Testis (tissue), 2 donors: ENCODE measurements at regions not wholly inside any gene's neighbourhood (a gene's known extent, or its start where the extent isn't known, plus 50 kb on each side); places are given as distances from the start of the nearest gene placed in this dataset.

Experiments
- DNase-seq: peaks from one replicate; pipeline ENCODE4 v3.0.0-alpha.2; 2019
- H3K27ac ChIP-seq, 2 donors: fragments of 200-600 bp; sonication (generic); one replicate each; pipeline ENCODE4 v1.5.1; 2019
- H3K27me3 ChIP-seq: fragments of 200-600 bp; sonication (generic); one replicate; pipeline ENCODE4 v1.5.1; 2019
- H3K36me3 ChIP-seq: fragments of 200-600 bp; sonication (generic); one replicate; pipeline ENCODE4 v1.5.1; 2017; ENCODE audit warnings: low read depth; ENCODE audit errors: missing control alignments
- H3K4me1 ChIP-seq: fragments of 200-600 bp; sonication (generic); one replicate; pipeline ENCODE4 v1.5.1; 2019
- H3K4me3 ChIP-seq, 2 donors: fragments of 200-600 bp; sonication (generic); one replicate each; pipeline ENCODE4 v1.5.1; 2017 to 2019
- H3K9me3 ChIP-seq: fragments of 200-600 bp; sonication (generic); one replicate; pipeline ENCODE4 v1.5.1; 2017
- POLR2A ChIP-seq: fragments of 450-650 bp; IDR thresholded peaks from one replicate; pipeline ENCODE4 v1.6.1; 2017; ENCODE audit warnings: antibody characterized with exemption, mild to moderate bottlenecking, moderate library complexity
- WGBS, 2 donors: methylation state at CpG; one replicate each; pipeline ENCODE4 v1.1.5; 2018; 5-methylcytosine and 5-hydroxymethylcytosine counted together
- intact Hi-C: fragments of 100-400 bp; cut with DNase I; formaldehyde crosslinking; loops from one replicate; pipeline ENCODE4 v1.15.1; 2023; ENCODE audit warnings: low total_unique reads
- TF ChIP-seq, protein P1 (sequence below), 3 experiments: fragments of 450-650 bp in 2 of 3; fragments of 200-600 bp in 1 of 3; sonication (generic) in 1 of 3; IDR thresholded peaks; one replicate each; pipeline ENCODE4 v1.5.1; 2016 to 2019; ENCODE audit warnings: antibody characterized with exemption in 3 of 3, mild to moderate bottlenecking in 2 of 3, moderate library complexity in 1 of 3

GRCh38 chr6:11364971-11365397 lies 132.5 kb upstream of the NEDD9 start:
- no peak for DNase-seq
- Histone ChIP-seq H3K4me1 (peaks cover 37% of the 10 kb centered on the region), H3K27me3 (no peaks in the 10 kb centered on the region), H3K9me3 (no peaks in the 10 kb centered on the region), H3K27ac (peak overlapping the region; percentile 74 to 93), H3K4me3 (no peak overlapping the region), H3K36me3 (no peaks in the 10 kb centered on the region)
- WGBS, 2 donors, result 38 to 52% methylated on average over 5 of the region's 5 CpGs
- no peak for TF ChIP-seq POLR2A
- TF ChIP-seq, protein P1, sequence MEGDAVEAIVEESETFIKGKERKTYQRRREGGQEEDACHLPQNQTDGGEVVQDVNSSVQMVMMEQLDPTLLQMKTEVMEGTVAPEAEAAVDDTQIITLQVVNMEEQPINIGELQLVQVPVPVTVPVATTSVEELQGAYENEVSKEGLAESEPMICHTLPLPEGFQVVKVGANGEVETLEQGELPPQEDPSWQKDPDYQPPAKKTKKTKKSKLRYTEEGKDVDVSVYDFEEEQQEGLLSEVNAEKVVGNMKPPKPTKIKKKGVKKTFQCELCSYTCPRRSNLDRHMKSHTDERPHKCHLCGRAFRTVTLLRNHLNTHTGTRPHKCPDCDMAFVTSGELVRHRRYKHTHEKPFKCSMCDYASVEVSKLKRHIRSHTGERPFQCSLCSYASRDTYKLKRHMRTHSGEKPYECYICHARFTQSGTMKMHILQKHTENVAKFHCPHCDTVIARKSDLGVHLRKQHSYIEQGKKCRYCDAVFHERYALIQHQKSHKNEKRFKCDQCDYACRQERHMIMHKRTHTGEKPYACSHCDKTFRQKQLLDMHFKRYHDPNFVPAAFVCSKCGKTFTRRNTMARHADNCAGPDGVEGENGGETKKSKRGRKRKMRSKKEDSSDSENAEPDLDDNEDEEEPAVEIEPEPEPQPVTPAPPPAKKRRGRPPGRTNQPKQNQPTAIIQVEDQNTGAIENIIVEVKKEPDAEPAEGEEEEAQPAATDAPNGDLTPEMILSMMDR (IDR thresholded peaks at IDR 0.05), result no peak
- intact Hi-C loops, result no loop called here

GRCh38 chr6:11363881-11364576 lies 131.6 kb upstream of the NEDD9 start:
- H3K36me3 ChIP-seq, result no peaks in the 10 kb centered on the region
- peak overlapping the region; percentile 74 to 93 for H3K27ac ChIP-seq
- intact Hi-C loops, result no loop called here
- TF ChIP-seq POLR2A, result no peak
- TF ChIP-seq, protein P1 (IDR thresholded peaks at IDR 0.05), result no peak
- DNase-seq, result no peak
- no peaks in the 10 kb centered on the region for H3K9me3 ChIP-seq
- peaks cover 32% of the 10 kb centered on the region for H3K4me1 ChIP-seq
- WGBS, 2 donors, result 65 to 73% methylated on average over 2 of the region's 2 CpGs
- no peak overlapping the region for H3K4me3 ChIP-seq
- H3K27me3 ChIP-seq, result no peaks in the 10 kb centered on the region

GRCh38 chr6:11362564-11362963 lies 130.1 kb upstream of the NEDD9 start:
- intact Hi-C loops, result no loop called here
- H3K4me1 ChIP-seq, result peaks cover 30% of the 10 kb centered on the region
- no peaks in the 10 kb centered on the region for H3K27me3 ChIP-seq
- no peaks in the 10 kb centered on the region for H3K36me3 ChIP-seq
- no peak for DNase-seq
- no peaks in the 10 kb centered on the region for H3K9me3 ChIP-seq
- H3K27ac ChIP-seq, result peak overlapping the region in 1 of 2 donors; percentile 19
- WGBS, 2 donors, result 73 to 89% methylated on average over 1 of the region's 1 CpG
- TF ChIP-seq POLR2A, result no peak
- TF ChIP-seq, protein P1 (IDR thresholded peaks at IDR 0.05), result no peak
- H3K4me3 ChIP-seq, result no peak overlapping the region

- intact Hi-C loops, result no loop called here
- Histone ChIP-seq H3K27me3 (no peaks in the 10 kb centered on the region), H3K36me3 (no peaks in the 10 kb centered on the region), H3K27ac (peak overlapping the region; percentile 10 to 62), H3K4me3 (no peak overlapping the region), H3K4me1 (peaks cover 16% of the 10 kb centered on the region), H3K9me3 (no peaks in the 10 kb centered on the region)
- TF ChIP-seq, protein P1 (IDR thresholded peaks at IDR 0.05), result no peak
- TF ChIP-seq POLR2A, result no peak
- whole genome bisulfite sequencing, 2 donors, result 72 to 75% methylated on average over 4 of the region's 4 CpGs
- no peak for DNase-seq
Measured at GRCh38 chr6:11358904-11359830, 126.7 kb upstream of the NEDD9 start.
